Right renal cortex interstitium (tissue), 3 donors: ENCODE measurements at regions not wholly inside any gene's neighbourhood (a gene's known extent, or its start where the extent isn't known, plus 50 kb on each side); places are given as distances from the start of the nearest gene placed in this dataset.
"Not testable (repeated sequence)": the region's sequence is repeated elsewhere in the genome, so short reads cannot be mapped to it uniquely, and the experiment has no call there.

Experiments
- DNase-seq, 3 donors: peaks; one replicate each; pipeline ENCODE4 v3.0.0-alpha.2; 2013; ENCODE audit warnings: low read depth in 3 of 3, low spot score in 2 of 3

DNA sequence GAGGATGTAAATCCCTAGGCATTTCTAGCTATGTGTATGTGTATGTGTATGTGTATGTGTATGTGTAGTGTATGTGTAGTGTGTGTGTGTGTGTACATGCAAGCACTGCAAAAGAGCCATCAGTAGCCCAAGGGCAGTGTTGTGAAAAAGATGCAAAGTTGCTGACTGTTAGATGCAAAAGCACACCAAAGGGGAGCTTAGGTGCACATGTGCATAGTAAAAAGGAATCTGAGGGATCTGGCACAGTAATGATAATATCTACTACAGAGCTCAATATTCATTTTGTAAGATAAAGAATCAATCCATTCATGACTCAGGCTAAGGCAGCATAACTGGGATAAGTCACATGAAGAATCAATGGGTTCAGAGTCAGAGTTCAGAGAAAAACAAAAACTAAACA, 80.2 kb downstream of the TMEM47 start:
- DNase-seq = no peak

GRCh38 chrX:34565981-34566380, 91.1 kb downstream of the TMEM47 start:
- no peak for DNase-seq

GRCh38 chrX:34563804-34564203, 93.3 kb downstream of the TMEM47 start:
- no peak for DNase-seq

GRCh38 chrX:34563061-34563460, 94.0 kb downstream of the TMEM47 start:
- no peak for DNase-seq

GRCh38 chrX:34562006-34562405, 95.1 kb downstream of the TMEM47 start:
- no peak for DNase-seq

GRCh38 chrX:34560180-34560579, 96.9 kb downstream of the TMEM47 start:
- no peak for DNase-seq

- DNase-seq = no peak
Measured at GRCh38 chrX:34559325-34559724, 97.8 kb downstream of the TMEM47 start.

DNA sequence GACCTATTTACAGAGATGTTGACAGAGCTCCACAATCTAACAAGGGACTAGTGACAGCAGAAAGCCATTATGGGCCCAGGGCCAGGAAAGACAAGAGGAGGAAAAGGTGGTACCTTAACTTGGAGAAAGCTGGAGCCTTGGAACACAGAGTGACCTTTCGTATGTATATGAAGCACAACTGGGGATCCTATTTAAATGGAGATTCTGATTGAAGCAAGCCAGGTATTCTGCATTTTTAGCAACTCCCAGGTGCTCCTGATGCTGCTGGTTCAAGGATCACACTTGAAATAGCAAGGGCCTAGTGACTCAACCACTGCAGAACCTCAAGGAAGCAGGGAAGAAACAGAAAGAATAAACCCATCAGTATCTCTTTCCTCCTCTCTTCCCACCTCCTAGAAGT, 99.4 kb downstream of the TMEM47 start:
- DNase-seq = no peak

- no peak for DNase-seq
Measured at GRCh38 chrX:34555481-34555880, 101.6 kb downstream of the TMEM47 start.

- DNase-seq = no peak
Measured at GRCh38 chrX:34546366-34546765, 110.7 kb downstream of the TMEM47 start.

DNA sequence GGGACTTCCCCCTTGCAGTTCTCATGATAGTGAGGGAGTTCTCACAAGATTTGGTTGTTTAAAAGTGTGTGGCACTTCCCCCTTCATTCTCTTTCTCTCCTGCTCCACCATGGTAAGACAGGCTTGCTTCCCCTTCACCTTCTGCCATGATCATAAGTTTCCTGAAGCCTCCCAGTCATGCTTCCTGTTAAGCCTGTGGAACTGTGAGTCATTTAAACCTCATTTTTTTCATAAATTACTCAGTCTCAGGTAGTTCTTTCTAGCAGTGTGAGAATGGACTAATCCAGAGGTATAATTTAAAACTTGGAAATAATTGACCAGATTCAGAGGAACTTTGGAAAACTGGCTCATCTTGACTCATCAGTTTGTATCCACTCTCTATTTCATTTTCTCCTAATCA, 129.0 kb downstream of the TMEM47 start:
- no peak for DNase-seq

DNA sequence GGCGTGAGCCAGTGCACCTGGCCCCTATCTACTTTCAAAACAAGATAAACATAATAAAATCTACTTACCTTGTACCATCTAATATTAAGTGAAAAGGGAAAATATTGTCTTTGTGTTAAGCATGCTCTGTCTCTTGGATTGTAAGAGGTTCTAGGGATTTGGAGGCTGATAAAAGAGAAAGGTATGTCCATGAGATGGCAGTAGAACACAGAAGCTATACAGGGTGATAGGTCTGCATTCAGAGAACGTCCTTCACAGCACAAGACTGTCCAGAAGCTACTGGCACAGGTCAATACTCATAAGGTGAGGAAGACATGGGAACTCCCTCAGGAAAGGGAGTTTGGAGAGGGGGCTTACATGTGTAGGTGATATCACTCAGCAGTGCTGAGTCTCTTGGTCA, 135.5 kb downstream of the TMEM47 start:
- DNase-seq = no peak

DNA sequence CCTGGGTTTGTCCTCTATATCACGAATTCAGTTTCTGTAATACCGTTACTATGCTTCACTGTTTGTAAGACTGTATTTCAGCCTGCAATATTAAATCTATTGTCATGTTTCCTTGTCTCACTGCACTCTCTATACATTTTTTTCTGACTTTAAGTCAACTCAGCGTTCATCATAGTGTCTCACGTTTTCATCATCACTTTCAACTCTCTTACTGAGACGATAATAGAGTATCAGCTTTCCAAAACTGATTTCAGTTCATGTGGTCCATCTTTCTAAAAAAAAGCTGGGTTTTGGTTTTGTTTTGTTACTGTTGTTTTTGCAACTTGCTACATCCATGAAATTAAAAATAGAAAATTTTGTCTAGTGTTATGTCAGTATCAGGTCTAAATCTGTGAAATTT, 147.7 kb downstream of the TMEM47 start:
- DNase-seq = no peak

DNA sequence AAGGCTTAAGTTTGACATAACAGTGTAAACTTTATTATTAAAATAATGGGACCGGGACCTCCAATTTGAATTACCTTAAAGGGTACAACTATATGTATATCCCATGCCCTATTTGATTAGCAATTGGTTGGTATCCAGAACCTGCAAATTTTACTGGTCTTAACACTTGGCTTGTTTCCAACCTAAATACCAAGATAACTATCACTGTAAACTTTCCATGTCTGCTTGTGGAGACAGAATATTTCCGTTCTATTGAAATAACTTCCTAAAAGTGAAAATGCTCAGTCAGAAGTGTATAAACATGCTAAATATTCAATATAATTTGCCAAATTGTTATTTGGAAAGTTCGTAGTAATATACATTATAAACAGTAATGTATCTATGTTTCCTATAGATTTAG, 154.0 kb downstream of the TMEM47 start:
- no peak for DNase-seq

DNA sequence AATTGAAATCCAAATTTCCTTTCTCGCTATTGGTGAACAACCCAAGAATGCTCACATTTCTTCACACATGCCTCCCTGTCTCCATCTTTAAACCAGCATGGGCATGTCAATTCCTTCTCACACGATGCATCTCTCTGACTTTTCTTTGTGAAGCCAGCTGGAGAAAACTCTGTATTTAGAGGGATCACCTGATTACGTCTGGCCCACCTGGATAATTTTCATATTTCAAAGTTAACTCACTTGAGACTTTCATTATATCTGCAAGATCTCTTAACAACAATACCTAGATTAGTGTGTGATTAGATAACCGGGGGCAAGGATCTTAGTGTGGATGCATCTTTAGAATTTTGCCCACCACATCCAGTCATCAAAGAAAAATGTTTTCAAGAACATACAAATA, 164.0 kb downstream of the TMEM47 start:
- DNase-seq = no peak

DNA sequence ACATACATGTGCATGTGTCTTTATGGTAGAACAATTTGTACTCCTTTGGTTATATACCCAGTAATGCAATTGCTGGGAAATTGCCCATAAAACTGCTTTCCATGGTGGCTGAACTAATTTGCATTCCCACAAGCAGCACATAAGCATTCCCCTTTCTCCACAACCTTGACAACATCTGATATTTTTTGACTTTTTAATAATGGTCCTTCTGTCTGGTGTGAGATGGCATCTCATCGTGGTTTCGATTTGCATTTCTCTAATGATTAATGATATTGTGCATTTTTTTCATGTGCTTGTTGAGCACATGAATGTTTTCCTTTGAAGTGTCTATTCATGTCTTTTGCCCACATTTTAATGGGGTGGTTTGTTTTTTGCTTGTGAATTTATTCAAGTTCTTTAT, 166.0 kb downstream of the TMEM47 start:
- DNase-seq = no peak

DNA sequence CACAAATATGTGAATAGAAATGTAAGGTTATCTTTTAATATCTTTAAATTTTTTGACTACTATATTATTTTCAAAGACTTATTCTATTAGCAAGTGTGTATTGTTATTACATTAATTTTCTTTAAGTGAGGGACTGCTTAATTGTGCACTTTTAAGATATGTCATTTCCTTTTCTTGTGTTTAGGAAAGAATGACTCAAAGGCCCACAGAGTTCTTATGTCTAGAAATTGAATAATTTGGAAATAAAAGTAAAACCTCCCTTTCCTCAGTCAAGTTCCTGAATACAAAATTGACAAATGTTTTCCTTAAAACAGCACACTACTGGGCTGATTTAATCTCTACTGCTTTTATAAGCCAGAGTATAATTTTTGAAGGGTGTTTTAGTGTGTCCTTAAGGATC, 169.7 kb downstream of the TMEM47 start:
- no peak for DNase-seq

DNA sequence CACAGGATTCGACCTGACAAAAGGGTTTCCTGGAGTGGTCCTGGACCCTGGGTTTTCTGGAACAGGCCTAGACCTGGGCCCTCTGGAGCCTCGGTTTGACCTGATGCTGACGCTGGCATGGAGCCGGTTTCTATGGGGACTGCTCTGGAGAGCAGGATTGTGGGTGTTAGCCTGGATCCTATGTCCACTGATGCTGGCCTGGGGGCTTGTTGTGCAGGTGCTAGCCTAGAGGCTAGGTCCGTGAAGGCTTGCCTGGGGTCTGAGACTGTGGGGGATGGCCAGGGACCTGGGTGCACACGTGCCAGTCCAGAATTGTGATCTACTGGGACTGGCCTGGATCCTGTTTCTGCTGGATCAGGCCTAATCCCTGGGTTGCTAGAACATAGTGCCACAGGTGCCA, 173.1 kb downstream of the TMEM47 start:
- DNase-seq = no peak

- DNase-seq = no peak
Measured at GRCh38 chrX:34470507-34470906, 186.6 kb downstream of the TMEM47 start.

DNA sequence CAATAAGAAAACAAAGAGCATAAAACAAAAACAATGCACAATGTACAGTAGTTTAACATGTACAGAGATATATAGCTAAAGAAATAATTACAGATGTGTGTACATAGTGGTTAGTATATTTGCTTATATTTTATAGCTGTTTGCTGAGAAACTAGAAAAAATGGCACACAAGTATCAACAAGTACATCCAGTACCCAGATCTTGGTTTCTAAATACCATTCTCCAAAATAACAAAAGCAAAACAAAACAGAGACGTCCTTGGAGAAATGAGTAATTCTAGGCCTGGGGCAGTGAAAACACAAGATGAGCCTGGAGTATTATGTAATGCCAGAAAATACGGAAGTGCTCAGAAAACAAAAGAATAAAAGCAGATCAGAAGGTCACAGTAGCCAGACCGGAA, 189.6 kb downstream of the TMEM47 start:
- no peak for DNase-seq

GRCh38 chrX:34463220-34463619, 193.9 kb downstream of the TMEM47 start:
- not testable (repeated sequence) for DNase-seq

DNA sequence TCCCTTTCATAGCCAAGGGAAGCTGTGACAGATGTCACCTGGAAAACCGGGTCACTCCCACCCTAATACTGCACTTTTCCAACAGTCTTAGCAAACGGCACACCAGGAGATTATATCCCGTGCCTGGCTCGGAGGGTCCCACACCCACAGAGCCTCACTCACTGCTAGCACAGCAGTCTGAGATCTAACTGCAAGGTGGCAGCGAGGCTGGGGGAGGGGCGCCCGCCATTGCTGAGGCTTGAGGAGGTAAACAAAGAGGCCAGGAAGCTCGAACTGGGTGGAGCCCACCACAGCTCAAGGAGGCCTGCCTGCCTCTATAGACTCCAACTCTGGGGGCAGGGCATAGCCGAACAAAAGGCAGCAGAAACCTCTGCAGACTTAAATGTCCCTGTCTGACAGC, 199.2 kb downstream of the TMEM47 start:
- not testable (repeated sequence) for DNase-seq

- DNase-seq = peak in 1 of 3 donors; percentile 23
Measured at GRCh38 chrX:34437586-34437985, 219.5 kb downstream of the TMEM47 start.

DNA sequence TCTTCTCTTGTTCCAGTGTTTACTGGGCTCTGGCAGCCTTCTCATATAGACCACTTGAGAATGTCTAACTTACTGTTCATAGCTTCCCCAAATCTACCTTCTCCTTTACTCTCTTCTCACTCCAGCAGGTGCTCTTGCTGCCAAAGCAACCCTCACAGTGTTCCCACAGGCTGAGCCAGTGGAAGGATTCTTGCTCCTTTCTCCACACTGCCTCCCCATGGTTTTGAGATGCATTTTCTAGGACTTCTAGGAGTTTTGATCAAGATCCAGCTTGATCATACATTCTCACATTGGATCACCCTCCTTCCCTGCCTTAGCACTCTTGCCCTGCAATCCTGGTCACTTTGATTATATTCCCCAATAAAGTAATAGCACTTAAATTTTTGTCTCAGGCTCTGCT, 230.8 kb downstream of the TMEM47 start:
- no peak for DNase-seq
